Tibial nerve (tissue), 4 donors: ENCODE measurements at regions not wholly inside any gene's neighbourhood (a gene's known extent, or its start where the extent isn't known, plus 50 kb on each side); places are given as distances from the start of the nearest gene placed in this dataset.

Experiments used
- DNase-seq, 2 donors: peaks; one replicate each; pipeline ENCODE4 v3.0.0-alpha.2; 2019; ENCODE audit warnings: low spot score in 2 of 2
- H3K27ac ChIP-seq, 4 donors: fragments of 200-600 bp; sonication (generic) in 3 of 4; one replicate each; pipeline ENCODE4 v1.5.1; 2017 to 2019; ENCODE audit warnings: mild to moderate bottlenecking in 1 of 4
- H3K27me3 ChIP-seq, 2 donors: fragments of 200-600 bp; sonication (generic) in 1 of 2; one replicate each; pipeline versions ENCODE4 v1.5.1 to v1.6.0; 2017 to 2019
- H3K36me3 ChIP-seq, 3 donors: fragments of 200-600 bp; sonication (generic); one replicate each; pipeline ENCODE4 v1.5.1; 2018 to 2019
- H3K4me1 ChIP-seq, 4 donors: fragments of 200-600 bp; sonication (generic) in 3 of 4; one replicate each; pipeline ENCODE4 v1.5.1; 2017 to 2019
- H3K4me3 ChIP-seq, 4 donors: fragments of 200-600 bp; sonication (generic) in 3 of 4; one replicate each; pipeline ENCODE4 v1.5.1; 2017 to 2019; ENCODE audit warnings: mild to moderate bottlenecking in 1 of 4, moderate library complexity in 1 of 4
- H3K9me3 ChIP-seq, 4 donors: fragments of 200-600 bp; sonication (generic) in 3 of 4; one replicate each; pipeline ENCODE4 v1.5.1; 2017 to 2019
- CTCF ChIP-seq, 5 experiments: fragments of 200-600 bp in 3 of 5; fragments of 450-650 bp in 2 of 5; sonication (generic) in 3 of 5; IDR thresholded peaks; one replicate each; pipeline ENCODE4 v1.5.1; 2016 to 2019; ENCODE audit warnings: antibody characterized with exemption in 5 of 5, mild to moderate bottlenecking in 3 of 5, moderate library complexity in 2 of 5
- EP300 ChIP-seq, 2 donors: sonication (generic); formaldehyde crosslinking; IDR thresholded peaks; one replicate each; pipeline ENCODE4 v1.6.1; 2017; ENCODE audit warnings: antibody characterized with exemption in 2 of 2, mild to moderate bottlenecking in 1 of 2
- POLR2A ChIP-seq, 2 donors: fragments of 450-650 bp; IDR thresholded peaks; one replicate each; pipeline ENCODE4 v1.6.1; 2017; ENCODE audit warnings: antibody characterized with exemption in 2 of 2, mild to moderate bottlenecking in 2 of 2, moderate library complexity in 2 of 2
- WGBS, 2 donors: methylation state at CpG; one replicate each; pipeline ENCODE4 v1.1.5; 2018; 5-methylcytosine and 5-hydroxymethylcytosine counted together

GRCh38 chr6:227074-227782 is 65.1 kb upstream of the DUSP22 start:
- no peak for DNase-seq
- TF ChIP-seq POLR2A (IDR thresholded peaks at IDR 0.05) (no peak), EP300 (IDR thresholded peaks at IDR 0.05) (no peak), CTCF (IDR thresholded peaks at IDR 0.05) (no peak)
- 81 to 82% methylated on average over 17 of the region's 17 CpGs for WGBS, 2 donors

GRCh38 chr6:227812-228338 is 64.4 kb upstream of the DUSP22 start:
- TF ChIP-seq CTCF (IDR thresholded peaks at IDR 0.05) (no peak), POLR2A (IDR thresholded peaks at IDR 0.05) (no peak), EP300 (IDR thresholded peaks at IDR 0.05) (no peak)

More at GRCh38 chr6:227074-227782, 65.1 kb upstream of the DUSP22 start:
- Histone ChIP-seq H3K9me3 (no peaks in the 10 kb centered on the region), H3K36me3 (no peaks in the 10 kb centered on the region), H3K4me1 (no peaks in the 10 kb centered on the region), H3K27ac (no peak overlapping the region), H3K4me3 (no peak overlapping the region), H3K27me3 (no peaks in the 10 kb centered on the region)

GRCh38 chr6:228881-229651 is 63.2 kb upstream of the DUSP22 start:
- TF ChIP-seq EP300 (IDR thresholded peaks at IDR 0.05) (no peak), CTCF (IDR thresholded peaks at IDR 0.05) (no peak), POLR2A (IDR thresholded peaks at IDR 0.05) (no peak)
- no peak for DNase-seq
- no peaks in the 10 kb centered on the region for H3K36me3 ChIP-seq
- WGBS, 2 donors, result 79 to 87% methylated on average over 15 of the region's 15 CpGs
- no peaks in the 10 kb centered on the region for H3K27me3 ChIP-seq
- no peaks in the 10 kb centered on the region for H3K4me1 ChIP-seq
- no peak overlapping the region for H3K4me3 ChIP-seq
- no peaks in the 10 kb centered on the region for H3K9me3 ChIP-seq
- H3K27ac ChIP-seq, result no peak overlapping the region

More at GRCh38 chr6:227812-228338, 64.4 kb upstream of the DUSP22 start:
- Histone ChIP-seq H3K36me3 (no peaks in the 10 kb centered on the region), H3K9me3 (no peaks in the 10 kb centered on the region), H3K27me3 (no peaks in the 10 kb centered on the region), H3K27ac (no peak overlapping the region), H3K4me1 (no peaks in the 10 kb centered on the region), H3K4me3 (no peak overlapping the region)
- DNase-seq, result no peak
- WGBS, 2 donors, result 70 to 78% methylated on average over 9 of the region's 9 CpGs

GRCh38 chr6:231779-232178 is 60.5 kb upstream of the DUSP22 start:
- Histone ChIP-seq H3K4me3 (no peak overlapping the region), H3K36me3 (no peaks in the 10 kb centered on the region), H3K27ac (no peak overlapping the region), H3K9me3 (no peaks in the 10 kb centered on the region), H3K4me1 (peaks cover 0 to 13% (median 2%) of the 10 kb centered on the region in 4 donors), H3K27me3 (no peaks in the 10 kb centered on the region)
- 86 to 90% methylated on average over 4 of the region's 4 CpGs for WGBS, 2 donors
- DNase-seq, result no peak
- TF ChIP-seq EP300 (IDR thresholded peaks at IDR 0.05) (no peak), CTCF (IDR thresholded peaks at IDR 0.05) (no peak), POLR2A (IDR thresholded peaks at IDR 0.05) (no peak)
